NCI-H2029 treated with DMSO at 0.1 percent for 48 hours (cell line): ENCODE measurements at regions not wholly inside any gene's neighbourhood (a gene's known extent, or its start where the extent isn't known, plus 50 kb on each side); places are given as distances from the start of the nearest gene placed in this dataset.

Experiments
- DNase-seq: peaks from one replicate; lab custom pipeline; 2025; lab: John Stamatoyannopoulos, UW

DNA sequence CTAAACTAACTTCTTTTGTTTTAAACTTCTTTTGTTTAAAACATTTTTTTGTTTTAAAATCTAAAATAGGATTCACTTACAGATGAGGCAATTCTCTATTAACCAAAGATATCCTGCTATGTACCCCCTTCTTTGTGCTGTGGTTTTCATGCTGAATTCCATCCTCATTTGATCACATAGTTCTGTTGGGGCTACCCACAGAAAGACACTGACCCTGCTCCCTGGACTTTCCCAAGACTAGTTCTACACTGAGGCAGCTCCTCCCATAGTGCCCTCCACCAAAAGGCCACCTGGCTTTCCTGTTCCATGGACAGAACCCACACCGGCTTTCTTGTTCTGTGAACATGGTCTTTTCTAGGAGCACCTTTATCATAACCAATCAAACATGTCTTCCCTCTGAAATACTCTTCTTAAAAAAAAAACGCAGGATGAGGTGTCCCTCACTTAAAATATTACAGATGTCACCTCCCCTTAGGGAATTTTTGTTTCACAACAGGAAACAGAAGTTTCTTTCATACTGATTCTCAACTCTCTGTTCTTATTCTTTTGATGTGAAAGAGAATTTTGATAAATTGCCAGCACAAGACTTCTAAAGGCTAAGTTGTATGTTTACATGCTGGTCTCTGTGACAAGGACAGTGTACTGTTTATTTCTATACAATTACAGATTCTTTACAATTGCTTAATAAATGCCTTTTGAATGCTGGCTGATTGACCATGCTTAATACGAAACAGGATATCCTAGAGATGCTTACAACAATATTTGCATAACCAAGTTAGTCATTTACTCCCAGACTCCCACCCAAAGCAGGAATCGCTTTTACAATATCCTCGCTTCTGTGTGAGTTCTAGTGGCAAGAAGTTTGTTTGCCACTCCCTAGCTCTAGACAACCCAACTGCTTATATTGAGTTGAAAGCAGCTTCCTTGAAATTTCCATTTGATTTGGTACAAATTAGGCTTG, 300.4 kb downstream of the DTWD2 start:
- no peak for DNase-seq

DNA sequence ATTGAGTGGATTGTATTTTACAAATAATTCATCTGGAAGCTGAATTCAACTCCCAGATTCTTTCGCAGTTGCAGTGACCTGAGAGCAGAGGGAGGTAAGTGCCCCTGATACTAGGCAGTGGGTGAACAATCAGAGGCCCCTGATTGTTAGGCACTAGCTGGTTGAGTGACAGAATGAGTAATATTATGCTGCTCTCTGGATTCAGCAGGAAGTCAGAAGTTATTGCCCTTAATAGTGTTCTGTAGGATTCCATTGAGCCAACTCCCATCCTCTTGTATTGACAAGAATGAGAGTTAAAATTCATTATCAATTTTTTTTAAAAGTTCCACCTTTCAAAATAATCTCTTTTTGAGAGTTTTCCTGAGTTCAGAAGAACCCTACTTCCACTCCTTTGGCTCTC, 301.2 kb downstream of the DTWD2 start:
- DNase-seq, result no peak

DNA sequence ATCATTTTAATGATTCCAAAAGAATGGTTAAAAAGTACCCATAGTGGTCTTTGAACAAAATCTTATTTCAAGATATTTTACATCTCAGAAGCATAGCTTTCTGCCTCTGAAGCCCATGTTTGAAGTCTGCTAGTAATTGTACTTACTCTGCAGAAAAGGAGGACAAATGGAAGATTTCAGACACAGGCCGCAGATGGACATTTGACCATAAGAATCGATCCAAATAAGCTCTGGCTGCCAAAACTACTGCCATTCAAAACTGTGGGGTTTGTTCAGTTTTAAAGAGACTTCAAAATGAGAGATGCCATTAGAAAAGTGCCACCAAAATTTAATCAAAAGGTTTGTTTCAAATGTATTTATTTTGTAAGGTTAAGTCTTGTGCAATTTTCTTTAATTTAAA, 306.7 kb downstream of the DTWD2 start:
- DNase-seq, result no peak

DNA sequence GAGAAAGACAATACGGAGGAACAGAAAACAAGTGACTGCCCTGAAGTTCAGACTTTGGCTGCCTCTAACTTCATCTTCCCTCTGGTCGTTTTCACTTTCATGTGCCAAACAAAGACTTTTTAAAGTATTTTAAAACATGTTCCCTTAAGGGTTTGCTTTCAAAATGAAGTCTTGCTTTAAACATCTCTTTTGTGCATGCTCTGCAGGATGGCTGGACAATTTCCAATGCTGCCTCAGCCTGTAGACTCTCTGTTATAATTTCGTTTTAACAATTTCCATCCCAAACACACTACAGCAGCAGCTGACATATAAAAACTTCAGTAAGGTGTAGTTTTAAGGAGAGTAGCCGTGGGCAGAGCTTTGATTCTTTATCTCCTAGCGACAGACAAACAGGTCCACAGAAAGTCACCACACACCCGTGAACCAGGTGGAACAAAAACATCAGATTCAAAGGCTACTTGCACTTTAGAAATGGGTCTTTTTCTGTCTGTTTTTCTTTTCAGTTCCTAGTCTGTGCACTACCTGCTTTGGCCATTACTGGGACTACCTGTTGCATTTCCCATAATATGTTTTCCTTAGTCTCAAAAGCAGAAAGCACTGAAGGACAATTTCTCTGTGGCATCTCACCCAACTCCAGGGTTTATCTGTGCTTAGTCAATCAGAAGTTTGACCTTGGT, 308.9 kb downstream of the DTWD2 start:
- no peak for DNase-seq

DNA sequence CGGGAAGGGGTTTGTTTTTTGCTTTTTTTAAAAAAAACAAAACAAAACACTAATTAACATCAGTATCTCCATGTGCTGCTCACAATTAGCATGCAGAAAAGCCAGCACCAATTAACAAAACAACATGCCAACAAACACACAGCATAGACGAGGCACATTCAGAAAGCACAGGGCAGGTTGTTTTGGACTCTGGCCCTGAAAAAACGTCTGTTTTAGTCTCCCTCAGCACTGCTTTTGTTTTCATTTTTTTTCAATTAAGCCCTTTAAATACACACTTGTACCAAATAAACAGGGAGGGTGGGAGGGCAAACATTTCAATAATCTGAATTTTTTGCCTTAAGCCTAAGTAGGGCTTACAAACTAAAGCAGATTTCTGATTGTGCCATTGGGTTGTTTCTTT, 309.6 kb downstream of the DTWD2 start:
- no peak for DNase-seq

DNA sequence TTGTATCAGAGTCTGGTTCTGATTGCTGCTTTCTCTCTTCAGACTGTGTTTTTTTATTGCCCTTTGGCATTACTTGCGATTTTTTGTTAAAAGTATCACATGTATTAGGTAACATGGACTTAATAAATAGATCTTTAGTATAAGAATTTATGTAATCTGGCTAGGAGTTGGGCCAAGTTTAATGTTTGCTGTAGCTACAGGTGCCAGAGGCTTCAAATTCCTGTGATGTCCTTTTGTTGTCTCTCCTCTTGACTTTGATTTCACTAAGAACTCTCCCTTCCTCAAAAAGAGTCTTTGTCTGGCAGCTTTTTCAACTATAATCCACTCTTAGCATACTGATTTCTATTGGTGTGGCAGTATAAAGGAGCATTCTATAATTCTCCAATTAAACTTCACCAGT, 313.1 kb downstream of the DTWD2 start:
- DNase-seq, result no peak

DNA sequence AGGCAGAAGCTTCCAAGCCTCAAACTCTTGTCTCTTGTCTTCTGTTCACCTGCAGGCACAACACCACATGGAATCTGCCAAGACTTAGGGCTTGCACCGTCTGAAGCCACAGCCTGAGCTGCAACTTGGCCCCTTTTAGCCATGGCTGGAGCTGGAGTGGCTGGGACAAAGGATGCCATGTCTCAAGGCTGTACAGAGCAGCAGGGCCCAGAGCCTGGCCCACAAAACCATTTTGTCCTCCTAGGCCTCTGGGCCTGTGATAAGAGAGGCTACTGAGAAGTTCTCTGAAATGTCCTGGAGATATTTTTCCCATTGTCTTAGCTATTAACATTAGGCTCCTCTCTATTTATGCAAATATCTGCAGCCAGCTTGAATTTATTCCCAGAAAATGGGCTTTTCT, 330.8 kb downstream of the DTWD2 start:
- no peak for DNase-seq

DNA sequence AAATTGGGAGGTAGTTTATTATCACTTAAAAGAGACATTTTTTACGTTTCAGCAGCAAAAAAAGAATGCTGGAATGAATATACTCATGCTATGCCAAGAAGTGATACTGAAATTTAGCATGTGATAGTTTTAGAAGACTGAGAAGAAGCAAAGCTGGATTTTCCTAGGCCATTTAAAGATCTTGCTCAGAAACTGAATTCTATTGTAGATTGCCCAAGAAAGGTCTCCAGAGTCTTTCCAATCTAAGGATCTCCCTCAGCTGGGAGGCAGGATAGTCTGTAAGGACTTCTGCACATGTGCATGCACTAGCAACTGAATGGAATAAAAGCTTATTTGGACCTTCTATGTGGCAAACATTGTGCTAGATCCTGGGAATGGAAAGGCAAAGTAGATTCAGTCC, 334.5 kb downstream of the DTWD2 start:
- no peak for DNase-seq

DNA sequence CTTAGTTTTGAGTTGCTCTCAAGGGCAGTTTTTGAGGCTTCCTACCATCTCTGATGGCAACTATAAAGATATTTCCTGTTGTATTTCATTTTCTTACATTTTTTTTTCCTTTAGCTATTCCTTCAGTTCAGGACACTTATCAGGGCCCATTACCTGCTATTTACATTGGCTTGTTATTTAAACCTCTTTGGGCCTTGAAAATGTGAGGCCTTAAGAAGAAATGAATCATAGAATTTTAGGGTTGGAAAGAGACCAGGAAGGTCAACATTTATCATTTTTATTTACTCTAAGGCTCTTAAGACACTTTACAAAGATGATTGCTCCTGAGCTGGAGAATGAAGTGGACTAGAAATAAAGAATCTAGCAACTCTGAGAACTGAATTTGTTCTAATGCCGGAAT, 335.2 kb downstream of the DTWD2 start:
- no peak for DNase-seq

DNA sequence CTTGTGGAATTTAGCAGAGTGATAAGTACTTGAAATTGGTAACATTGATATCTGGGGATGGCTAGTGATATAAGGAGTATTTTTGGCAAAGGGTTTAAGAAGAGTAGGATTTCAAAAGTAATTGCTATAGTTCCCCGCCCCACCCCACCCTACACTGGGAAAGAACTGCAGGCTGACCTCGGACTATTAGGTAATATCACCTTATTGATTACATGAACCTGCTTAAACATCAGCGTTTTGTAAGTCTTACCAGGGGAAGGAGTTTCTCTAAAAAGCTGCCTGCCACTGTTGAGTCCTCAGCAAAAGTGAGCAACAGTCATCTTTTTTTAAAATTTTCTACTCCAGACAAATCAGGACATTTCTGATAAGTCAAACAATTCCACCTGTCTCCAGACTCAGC, 337.3 kb downstream of the DTWD2 start:
- no peak for DNase-seq

DNA sequence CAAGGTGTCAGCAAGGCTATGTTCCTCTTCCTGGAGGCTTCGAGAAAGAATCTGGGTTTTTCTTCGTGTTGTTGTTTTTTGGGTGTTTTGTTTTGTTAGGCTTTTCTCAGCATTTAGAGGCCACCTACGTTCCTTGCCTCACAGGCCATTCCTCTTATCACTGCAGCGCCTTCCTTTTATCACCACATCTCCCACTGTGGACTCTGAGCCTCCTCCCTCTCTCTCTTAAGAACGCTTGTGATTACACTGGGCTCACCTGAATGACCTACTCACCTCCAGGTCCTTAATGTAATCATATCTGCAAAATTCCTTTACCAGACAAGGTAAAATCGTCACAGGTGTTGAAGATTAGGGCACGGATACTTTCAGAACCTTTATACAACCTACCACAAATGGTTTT, 340.8 kb downstream of the DTWD2 start:
- no peak for DNase-seq

DNA sequence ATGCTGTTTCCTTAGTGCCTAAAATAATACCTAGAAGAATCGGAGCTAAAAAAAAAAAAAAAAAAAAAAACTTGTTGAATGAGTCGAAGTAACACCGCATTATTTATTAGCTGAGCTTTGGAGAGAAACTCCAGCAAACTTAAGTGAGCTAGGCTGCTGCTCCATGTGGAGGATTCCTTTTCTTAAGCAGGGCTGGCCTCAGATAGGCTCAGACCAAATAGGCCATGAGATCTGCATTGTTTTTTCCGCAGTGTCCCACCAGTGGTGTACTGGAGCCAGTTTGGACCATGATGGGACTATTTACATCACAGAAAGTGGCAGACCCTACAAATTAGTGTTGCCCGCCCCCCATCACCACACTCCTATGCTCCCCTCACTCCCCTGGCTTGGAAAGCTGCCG, 341.4 kb downstream of the DTWD2 start:
- no peak for DNase-seq

DNA sequence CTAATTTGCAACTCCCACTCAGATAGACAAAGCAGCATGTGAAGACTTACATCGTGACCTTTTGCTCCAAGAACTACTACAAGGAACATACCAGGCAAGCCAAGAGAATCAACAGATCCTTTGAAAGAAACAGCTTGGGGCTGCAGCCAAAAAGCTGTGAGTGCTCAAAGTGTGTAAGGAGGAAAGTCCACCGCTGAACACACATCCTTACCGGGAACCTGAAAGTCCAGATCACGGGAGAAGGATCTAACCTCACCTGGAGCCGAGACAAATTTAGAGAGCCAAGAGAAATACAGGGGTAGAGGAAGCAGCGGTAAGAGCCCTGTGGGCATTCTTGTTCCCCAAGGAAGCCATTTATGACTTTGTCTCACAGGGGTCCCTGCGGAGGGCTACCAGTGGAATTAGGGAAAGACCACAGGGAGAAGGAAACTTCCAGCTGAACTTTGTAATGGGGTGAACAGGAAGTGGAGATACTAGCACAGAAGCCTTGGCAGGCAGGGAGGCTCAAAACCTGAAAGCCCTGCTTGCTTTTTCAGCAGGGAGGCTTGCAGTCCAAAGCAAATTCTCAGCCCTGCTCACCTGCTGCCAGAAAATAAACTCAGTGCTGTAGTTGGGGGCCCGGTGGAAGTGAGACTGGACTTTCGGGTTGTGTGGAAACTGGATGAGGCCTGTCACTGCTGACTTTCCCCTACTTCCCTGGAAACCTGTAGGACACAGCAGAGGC, 350.2 kb downstream of the DTWD2 start:
- DNase-seq, result no peak

DNA sequence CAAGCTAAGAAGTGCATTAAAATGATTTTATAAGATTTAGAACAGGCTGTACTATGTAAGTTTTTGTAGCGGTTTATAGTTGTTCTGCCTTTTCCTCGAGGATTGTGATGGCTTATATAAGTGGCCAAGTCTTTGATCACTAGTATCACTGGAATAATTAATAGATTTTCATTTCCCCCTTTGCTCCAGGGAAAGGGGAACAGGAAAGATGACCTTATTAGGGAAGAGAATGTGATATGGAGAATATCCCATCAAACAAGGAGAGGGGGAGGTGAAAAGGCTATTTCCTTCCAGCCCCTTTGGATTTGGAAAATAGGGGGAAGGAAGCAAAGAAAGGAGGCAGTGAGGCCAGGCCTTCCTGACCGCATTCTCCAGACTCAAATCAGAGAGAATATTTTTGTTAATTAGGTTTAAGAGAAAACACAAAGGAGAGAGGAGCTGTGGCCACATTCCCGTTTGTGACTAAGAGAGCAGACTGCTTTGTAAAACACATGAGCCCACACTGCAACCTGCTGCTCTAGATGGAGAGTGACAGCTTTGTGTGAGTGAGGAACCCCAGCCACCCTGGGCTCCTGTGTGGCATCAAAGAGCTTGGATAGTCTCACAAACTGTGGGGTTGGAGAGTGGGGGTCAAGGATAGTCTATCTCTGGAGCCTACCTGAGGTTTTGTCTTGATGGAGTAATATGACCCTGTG, 359.5 kb downstream of the DTWD2 start:
- DNase-seq, result no peak

DNA sequence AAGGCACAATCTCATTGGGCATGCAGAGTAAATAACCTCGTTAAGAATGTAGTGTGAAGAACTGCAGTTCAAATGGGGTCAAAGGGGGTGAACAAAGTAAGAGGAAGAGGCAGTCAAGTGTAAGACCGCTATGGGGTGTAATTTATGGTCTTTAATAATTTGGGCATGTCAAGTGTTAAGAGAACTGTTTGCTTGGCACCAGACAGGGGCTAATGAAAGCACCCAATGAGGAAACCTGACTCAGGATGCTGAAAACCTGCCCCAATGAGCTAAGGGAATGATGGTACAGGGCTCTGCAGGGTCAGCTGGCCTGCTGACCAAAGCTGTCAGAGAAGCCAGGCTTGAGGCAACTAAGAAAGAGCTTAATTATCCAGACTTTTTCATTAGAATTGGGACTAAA, 368.1 kb downstream of the DTWD2 start:
- no peak for DNase-seq

DNA sequence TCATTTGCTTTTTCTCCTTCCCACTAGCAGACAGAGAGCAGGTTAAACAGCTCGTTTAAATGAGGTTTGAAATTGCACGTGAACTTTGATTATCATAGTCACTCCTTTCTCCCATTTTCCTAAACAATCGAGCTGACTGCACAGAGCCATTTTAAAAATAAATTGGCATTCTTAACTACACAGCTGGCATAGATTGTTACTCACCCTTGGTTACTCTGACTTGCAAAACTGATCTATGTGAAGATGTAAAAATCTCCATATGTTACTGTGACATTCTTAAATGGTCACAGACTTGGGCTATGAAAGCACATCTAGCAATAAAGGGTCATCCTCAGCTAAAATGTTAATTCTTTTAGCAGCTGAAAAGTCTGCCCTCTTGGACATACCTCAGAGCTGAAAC, 368.5 kb downstream of the DTWD2 start:
- DNase-seq, result no peak

DNA sequence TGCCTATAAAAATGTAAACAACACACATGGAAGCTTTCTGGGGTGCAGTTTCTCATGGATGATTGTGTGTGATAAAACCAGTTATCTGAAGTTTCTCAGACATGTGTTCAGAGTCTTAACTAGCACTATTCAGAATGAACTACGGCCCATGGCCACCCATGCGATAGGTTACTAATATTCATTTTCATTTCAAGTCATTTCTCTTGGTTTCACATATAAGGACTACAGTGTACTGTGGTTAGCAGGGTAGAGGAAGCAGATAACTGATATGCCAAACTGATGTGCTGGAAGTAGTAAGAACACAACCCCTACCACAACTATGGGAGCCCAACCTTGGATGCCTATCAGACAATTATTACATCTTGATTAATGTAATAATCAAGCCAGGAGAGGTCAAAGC, 372.1 kb downstream of the DTWD2 start:
- no peak for DNase-seq

DNA sequence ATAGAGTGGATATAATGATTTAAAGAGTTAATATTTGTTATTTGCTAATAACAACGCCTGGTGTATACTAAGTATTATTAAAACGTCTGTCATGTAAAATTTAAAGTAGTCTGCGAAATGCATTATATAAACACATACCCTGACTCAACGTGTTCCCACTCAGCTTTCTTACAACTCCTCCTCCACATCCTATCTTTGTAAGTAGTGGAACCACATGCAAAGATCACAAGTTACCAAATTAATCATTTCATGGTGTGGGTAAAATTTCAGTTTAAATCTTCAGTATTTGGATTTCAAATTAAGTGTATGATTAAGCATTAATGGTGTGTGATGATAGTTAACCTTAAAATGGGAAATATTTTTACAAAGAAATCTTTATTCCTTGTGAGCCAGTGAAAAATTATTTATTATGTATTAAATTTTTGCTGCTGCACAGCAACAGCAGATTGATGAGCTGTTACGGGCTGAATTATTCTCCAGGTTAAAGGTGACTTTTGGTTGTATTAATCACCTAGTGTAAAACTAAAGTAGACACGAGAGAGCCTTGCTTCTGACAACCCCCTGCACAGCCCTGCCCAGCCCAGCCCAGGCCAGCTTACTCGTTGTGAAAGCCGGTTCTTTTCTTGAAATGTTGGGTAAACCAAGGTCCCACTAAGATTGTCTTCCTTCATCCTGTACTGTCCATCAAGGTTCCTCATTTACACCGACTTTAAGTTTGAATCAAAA, 373.5 kb downstream of the DTWD2 start:
- no peak for DNase-seq

DNA sequence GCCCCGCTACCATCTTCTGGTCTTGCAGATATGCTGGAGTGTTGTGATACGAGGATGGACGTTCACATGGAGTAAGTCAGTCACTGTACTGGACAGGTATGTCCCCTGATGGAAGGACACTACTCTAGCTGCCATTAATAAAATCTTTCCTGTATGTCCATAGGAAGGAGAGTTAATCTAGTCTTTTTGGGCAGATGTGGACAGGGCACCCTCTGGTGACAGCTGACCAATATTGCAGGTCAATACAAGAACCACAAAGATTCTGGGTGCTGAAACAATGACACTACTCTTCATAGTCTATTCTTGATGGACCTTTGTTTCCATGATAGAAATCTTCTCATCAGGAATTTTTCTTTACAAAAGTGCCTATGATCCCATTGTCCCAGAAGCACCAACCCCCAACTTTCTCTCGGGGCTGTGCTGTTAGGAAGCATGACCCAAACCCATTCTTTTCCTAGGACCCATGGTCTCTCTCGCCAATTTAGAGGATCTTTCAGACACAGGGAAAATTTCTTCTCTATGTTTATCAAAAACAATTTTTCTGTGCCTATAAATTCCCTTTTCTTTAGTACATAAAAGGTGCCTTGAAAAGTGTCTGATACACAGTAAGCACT, 376.9 kb downstream of the DTWD2 start:
- DNase-seq, result no peak

DNA sequence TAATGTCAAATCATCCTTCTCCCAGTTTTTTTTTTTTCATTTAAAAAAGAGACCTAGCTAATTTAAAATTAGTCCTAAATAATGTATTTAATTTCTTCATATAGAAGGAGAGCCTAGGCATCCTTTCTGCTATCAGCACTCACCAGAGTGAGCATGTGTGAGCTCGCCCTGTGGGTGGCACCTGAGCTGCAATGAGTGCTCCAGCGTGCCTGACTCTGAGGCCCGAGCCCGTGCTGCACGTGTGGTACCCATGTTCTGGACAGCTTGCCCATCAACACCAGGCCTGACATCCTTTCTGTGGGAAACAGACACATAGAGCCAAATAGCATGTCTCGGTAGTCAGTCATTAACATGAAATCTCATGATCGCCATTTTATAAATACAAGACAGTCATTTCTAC, 381.4 kb downstream of the DTWD2 start:
- no peak for DNase-seq

DNA sequence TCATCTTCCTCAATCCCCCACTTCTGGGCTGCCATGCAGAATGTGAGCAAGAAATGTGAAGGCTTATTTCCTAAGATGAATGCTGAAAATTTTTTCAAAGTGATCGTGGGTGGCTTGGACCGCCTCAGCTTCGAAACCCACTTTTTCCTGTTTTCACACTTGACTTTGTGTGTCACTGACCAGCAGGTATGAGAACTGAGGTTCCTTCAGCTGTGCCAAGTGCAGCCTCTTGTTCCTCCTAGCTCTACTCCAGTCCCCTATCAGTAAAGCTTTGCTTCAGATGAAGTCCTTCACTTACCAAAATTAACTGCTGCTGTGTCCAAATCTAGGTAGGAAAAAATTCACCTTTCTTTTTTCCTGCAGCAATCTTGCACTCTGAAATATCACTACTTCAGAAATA, 382.6 kb downstream of the DTWD2 start:
- DNase-seq, result no peak
